ENCODE measurements at regions not wholly inside any gene's neighbourhood (a gene's known extent, or its start where the extent isn't known, plus 50 kb on each side); places are given as distances from the start of the nearest gene placed in this dataset.

GRCh38 chr5:104774372-104774771, 1211.8 kb upstream of the NUDT12 start:
- intact Hi-C loops (cut with DNase I) = no loop called here
- H3K9me3 ChIP-seq = no peaks in the 10 kb centered on the region
- H3K36me3 ChIP-seq = no peaks in the 10 kb centered on the region
- DNase-seq (ENCODE audit: low spot score in 2 of 2) = no peak
- H3K4me3 ChIP-seq = no peak overlapping the region
- no peak overlapping the region for H3K27ac ChIP-seq
- H3K4me1 ChIP-seq = no peaks in the 10 kb centered on the region
- no peak for TF ChIP-seq CTCF (IDR thresholded peaks at IDR 0.05)
- H3K27me3 ChIP-seq = no peaks in the 10 kb centered on the region

GRCh38 chr5:104764197-104764596, 1201.6 kb upstream of the NUDT12 start:
- Histone ChIP-seq H3K27ac (no peak overlapping the region), H3K9me3 (no peaks in the 10 kb centered on the region), H3K4me1 (no peaks in the 10 kb centered on the region), H3K36me3 (no peaks in the 10 kb centered on the region), H3K4me3 (no peak overlapping the region), H3K27me3 (no peaks in the 10 kb centered on the region)
- intact Hi-C loops (cut with DNase I) = no loop called here
- no peak for DNase-seq (ENCODE audit: low spot score in 2 of 2)
- TF ChIP-seq CTCF (IDR thresholded peaks at IDR 0.05) = no peak

GRCh38 chr5:104763216-104763615, 1200.6 kb upstream of the NUDT12 start:
- no peak for TF ChIP-seq CTCF (IDR thresholded peaks at IDR 0.05)
- H3K27ac ChIP-seq = no peak overlapping the region
- H3K4me1 ChIP-seq = no peaks in the 10 kb centered on the region
- H3K27me3 ChIP-seq = no peaks in the 10 kb centered on the region
- intact Hi-C loops (cut with DNase I) = no loop called here
- no peak for DNase-seq (ENCODE audit: low spot score in 2 of 2)
- no peak overlapping the region for H3K4me3 ChIP-seq
- no peaks in the 10 kb centered on the region for H3K9me3 ChIP-seq
- H3K36me3 ChIP-seq = no peaks in the 10 kb centered on the region

- Histone ChIP-seq H3K36me3 (no peaks in the 10 kb centered on the region), H3K4me1 (no peaks in the 10 kb centered on the region), H3K27me3 (no peaks in the 10 kb centered on the region), H3K9me3 (no peaks in the 10 kb centered on the region), H3K27ac (no peak overlapping the region), H3K4me3 (no peak overlapping the region)
- intact Hi-C loops (cut with DNase I) = no loop called here
- TF ChIP-seq CTCF (IDR thresholded peaks at IDR 0.05) = no peak
- no peak for DNase-seq (ENCODE audit: low spot score in 2 of 2)
Measured at GRCh38 chr5:104757915-104758314, 1195.3 kb upstream of the NUDT12 start.

- H3K9me3 ChIP-seq = no peaks in the 10 kb centered on the region
- no peaks in the 10 kb centered on the region for H3K36me3 ChIP-seq
- no peak overlapping the region for H3K27ac ChIP-seq
- TF ChIP-seq CTCF (IDR thresholded peaks at IDR 0.05) = no peak
- DNase-seq (ENCODE audit: low spot score in 2 of 2) = no peak
- H3K4me1 ChIP-seq = no peaks in the 10 kb centered on the region
- H3K27me3 ChIP-seq = no peaks in the 10 kb centered on the region
- intact Hi-C loops (cut with DNase I) = no loop called here
- no peak overlapping the region for H3K4me3 ChIP-seq
Measured at GRCh38 chr5:104755806-104756205, 1193.2 kb upstream of the NUDT12 start.

GRCh38 chr5:104754311-104754995, 1191.9 kb upstream of the NUDT12 start:
- TF ChIP-seq CTCF (IDR thresholded peaks at IDR 0.05) = no peak
- no peak for DNase-seq (ENCODE audit: low spot score in 2 of 2)
- Histone ChIP-seq H3K27ac (no peak overlapping the region), H3K27me3 (no peaks in the 10 kb centered on the region), H3K4me3 (no peak overlapping the region), H3K36me3 (no peaks in the 10 kb centered on the region), H3K9me3 (no peaks in the 10 kb centered on the region), H3K4me1 (no peaks in the 10 kb centered on the region)
- intact Hi-C loops (cut with DNase I) = no loop called here

Measured in ascending aorta (tissue), 2 donors.